RWPE2 (cell line): ENCODE measurements at regions not wholly inside any gene's neighbourhood (a gene's known extent, or its start where the extent isn't known, plus 50 kb on each side); places are given as distances from the start of the nearest gene placed in this dataset.
"Not testable (repeated sequence)": the region's sequence is repeated elsewhere in the genome, so short reads cannot be mapped to it uniquely, and the experiment has no call there.

Experiments
- ATAC-seq: fragments of 200-7000 bp; cut with Tn5 transposase; 3 replicates; pipeline ENCODE4 v1.9.1; 2021; ENCODE audit warnings: low read depth
- DNase-seq: peaks from one replicate; pipeline ENCODE4 v3.0.0-alpha.2; 2020; ENCODE audit warnings: low spot score
- H3K27ac ChIP-seq: fragments of 450-650 bp; 2 replicates; pipeline ENCODE4 v1.5.1; 2017; ENCODE audit warnings: mild to moderate bottlenecking; ENCODE audit not compliant: poor library complexity, severe bottlenecking
- H3K27me3 ChIP-seq: fragments of 250-450 bp; sonication (Bioruptor Pico); 2 replicates; pipeline ENCODE4 v1.5.1; 2021; ENCODE audit warnings: mild to moderate bottlenecking, moderate library complexity; ENCODE audit not compliant: insufficient read depth, poor library complexity, severe bottlenecking
- H3K36me3 ChIP-seq: fragments of 250-450 bp; sonication (Bioruptor Pico); 2 replicates; pipeline ENCODE4 v1.5.1; 2020; ENCODE audit warnings: low read depth, mild to moderate bottlenecking, moderate library complexity
- H3K4me1 ChIP-seq: fragments of 250-450 bp; sonication (Bioruptor Pico); 2 replicates; pipeline ENCODE4 v1.5.1; 2021; ENCODE audit warnings: mild to moderate bottlenecking, moderate library complexity; ENCODE audit not compliant: insufficient read depth, poor library complexity, severe bottlenecking
- H3K4me3 ChIP-seq: fragments of 250-450 bp; sonication (Bioruptor Pico); 2 replicates; pipeline ENCODE4 v1.5.1; 2021; ENCODE audit warnings: mild to moderate bottlenecking, moderate library complexity; ENCODE audit not compliant: severe bottlenecking
- H3K9me3 ChIP-seq: fragments of 250-450 bp; sonication (Bioruptor Pico); 2 replicates; pipeline ENCODE4 v1.5.1; 2021; ENCODE audit warnings: mild to moderate bottlenecking, moderate library complexity; ENCODE audit not compliant: severe bottlenecking
- TF ChIP-seq, protein P1 (sequence below): fragments of 450-650 bp; IDR thresholded peaks from one replicate; pipeline ENCODE4 v1.5.1; 2017; ENCODE audit warnings: mild to moderate bottlenecking, moderate library complexity; ENCODE audit not compliant: poor library complexity, severe bottlenecking

DNA sequence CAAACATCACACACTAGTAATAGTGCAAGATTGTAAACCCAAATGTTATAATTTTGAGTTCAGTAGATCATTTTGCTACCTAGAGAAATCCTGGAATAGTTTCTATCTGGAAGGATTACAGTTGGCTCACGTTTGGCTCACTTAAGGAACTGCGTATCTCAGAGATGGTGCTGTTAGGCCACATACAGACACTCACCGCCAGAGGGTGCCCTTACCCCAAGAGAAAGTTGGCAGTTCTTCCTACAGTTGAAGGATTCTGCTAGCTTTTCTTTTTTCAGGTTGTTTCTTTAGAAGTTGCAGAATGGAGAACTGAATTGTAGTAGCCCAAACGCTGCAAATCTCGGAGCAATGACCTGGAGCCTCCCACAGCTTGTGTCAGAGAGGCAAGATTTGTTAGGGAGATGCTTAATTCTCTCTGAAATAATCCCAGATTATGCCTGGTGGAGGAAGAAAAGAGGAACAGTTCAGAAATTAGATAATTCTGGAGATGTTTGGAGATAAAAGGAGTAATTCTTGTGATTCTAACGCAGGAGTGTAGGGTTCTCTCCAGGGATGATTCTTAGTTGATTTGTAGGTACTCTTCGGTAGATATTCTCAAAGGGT lies 87.9 kb upstream of the PAPPA2 start:
- no peak overlapping the region for H3K4me3 ChIP-seq

DNA sequence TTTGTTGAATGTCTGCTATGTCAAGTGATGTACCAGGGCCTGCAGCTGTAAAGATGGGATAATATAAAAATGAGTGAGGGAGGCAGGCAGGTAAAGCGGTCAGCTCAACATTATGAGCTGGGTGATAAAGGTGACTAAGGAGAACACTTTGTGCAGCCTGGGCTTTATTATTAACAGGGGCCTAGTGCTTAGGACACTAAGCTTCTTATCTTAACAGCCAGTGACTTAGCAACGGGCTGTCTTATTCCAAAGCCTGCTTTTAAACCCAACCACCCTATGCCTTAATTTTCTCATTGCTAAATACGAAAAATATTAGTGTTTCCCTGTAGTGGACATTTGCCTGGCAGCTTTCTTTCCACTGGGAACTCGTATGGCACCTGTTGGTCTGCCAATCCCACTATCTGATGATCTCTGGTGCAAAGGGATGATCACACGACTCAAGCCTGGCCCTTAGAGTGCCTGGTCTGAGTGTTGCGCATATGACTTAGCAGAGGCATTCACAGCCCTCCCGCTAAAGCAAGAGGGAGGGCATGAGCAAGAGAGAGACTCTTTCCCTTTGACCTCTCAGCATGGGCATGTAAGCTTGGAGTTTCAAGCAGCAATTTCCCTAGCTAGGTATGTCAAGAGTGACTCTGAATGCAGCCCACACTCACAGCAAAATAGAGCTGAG lies 98.6 kb upstream of the PAPPA2 start:
- Histone ChIP-seq H3K27me3 (peaks cover 10% of the 10 kb centered on the region), H3K9me3 (no peaks in the 10 kb centered on the region), H3K4me3 (no peak overlapping the region), H3K36me3 (no peaks in the 10 kb centered on the region), H3K27ac (no peak overlapping the region), H3K4me1 (no peaks in the 10 kb centered on the region)
- DNase-seq: no peak
- ATAC-seq: no peak
- TF ChIP-seq, protein P1, sequence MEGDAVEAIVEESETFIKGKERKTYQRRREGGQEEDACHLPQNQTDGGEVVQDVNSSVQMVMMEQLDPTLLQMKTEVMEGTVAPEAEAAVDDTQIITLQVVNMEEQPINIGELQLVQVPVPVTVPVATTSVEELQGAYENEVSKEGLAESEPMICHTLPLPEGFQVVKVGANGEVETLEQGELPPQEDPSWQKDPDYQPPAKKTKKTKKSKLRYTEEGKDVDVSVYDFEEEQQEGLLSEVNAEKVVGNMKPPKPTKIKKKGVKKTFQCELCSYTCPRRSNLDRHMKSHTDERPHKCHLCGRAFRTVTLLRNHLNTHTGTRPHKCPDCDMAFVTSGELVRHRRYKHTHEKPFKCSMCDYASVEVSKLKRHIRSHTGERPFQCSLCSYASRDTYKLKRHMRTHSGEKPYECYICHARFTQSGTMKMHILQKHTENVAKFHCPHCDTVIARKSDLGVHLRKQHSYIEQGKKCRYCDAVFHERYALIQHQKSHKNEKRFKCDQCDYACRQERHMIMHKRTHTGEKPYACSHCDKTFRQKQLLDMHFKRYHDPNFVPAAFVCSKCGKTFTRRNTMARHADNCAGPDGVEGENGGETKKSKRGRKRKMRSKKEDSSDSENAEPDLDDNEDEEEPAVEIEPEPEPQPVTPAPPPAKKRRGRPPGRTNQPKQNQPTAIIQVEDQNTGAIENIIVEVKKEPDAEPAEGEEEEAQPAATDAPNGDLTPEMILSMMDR: no peak

More for the DNA sequence above, 87.9 kb upstream of the PAPPA2 start:
- no peak for DNase-seq
- H3K36me3 ChIP-seq: no peaks in the 10 kb centered on the region
- peaks cover 4% of the 10 kb centered on the region for H3K27me3 ChIP-seq
- ATAC-seq: peak; percentile 90
- TF ChIP-seq, protein P1: peak; percentile 87
- H3K4me1 ChIP-seq: no peaks in the 10 kb centered on the region
- no peaks in the 10 kb centered on the region for H3K9me3 ChIP-seq
- no peak overlapping the region for H3K27ac ChIP-seq

DNA sequence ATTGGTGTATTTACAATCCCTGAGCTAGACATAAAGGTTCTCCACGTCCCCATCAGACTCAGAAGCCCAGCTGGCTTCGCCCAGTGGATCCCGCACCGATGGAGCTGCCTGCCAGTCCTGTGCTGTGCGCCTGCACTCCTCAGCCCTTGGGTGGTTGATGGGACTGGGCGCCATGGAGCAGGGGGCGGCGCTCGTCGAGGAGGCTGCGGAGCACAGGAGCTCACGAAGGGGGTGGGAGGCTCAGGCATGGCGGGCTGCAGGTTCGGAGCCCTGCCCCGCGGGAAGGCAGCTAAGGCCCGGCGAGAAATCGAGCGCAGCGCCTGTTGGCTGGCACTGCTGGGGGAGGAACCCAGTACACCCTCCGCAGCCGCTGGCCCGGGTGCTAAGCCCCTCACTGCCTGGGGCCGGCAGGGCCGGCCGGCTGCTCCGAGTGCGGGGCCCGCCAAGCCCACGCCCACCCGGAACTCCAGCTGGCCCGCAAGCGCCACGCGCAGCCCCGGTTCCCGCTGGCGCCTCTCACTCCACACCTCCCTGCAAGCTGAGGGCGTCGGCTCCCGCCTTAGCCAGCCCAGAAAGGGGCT lies 113.8 kb upstream of the PAPPA2 start:
- H3K9me3 ChIP-seq, ATAC-seq, DNase-seq, H3K27ac ChIP-seq, H3K4me1 ChIP-seq, H3K27me3 ChIP-seq, H3K36me3 ChIP-seq, H3K4me3 ChIP-seq: not testable (repeated sequence)

DNA sequence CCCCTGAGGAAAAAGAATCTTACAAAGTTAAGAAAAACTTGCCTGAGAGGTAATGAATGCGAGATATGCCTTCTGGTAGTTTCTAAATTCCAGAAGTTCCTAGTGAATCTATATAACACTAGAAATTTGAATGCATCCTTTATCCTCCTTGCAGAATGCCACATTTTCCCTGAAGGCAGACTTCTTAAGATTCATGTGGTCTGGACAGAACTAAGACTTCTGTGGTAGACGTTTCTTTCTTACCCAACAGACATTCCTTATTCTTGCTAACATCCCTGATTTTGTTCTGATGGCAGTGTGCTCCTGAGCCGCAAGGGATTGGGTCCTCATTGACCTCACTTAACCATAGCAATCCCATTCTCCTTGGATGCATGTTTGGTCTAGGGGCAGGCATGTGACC lies 121.3 kb upstream of the PAPPA2 start:
- no peak overlapping the region for H3K4me3 ChIP-seq
- H3K9me3 ChIP-seq: no peaks in the 10 kb centered on the region
- TF ChIP-seq, protein P1: no peak
- DNase-seq: no peak
- H3K36me3 ChIP-seq: no peaks in the 10 kb centered on the region
- H3K27me3 ChIP-seq: no peaks in the 10 kb centered on the region
- no peaks in the 10 kb centered on the region for H3K4me1 ChIP-seq
- no peak overlapping the region for H3K27ac ChIP-seq
- ATAC-seq: no peak

DNA sequence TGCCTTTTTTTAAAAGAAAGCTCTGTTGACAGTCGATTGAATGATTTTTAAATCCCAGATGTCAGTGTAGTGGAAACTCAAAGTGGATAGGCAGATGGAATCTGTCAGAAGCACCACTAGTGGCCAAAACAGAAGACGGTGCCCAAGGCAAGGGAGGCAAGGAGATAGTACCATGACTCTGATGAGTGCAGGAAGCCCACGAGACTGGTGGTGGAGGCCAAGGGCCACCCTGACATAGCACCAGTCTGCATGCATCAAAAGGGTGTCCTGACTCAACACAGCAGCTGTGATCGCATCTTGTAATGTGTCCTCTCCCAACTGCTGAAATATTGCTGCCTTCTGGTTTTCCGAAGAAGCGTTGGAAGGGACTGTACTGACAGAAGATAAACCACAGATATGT lies 124.1 kb upstream of the PAPPA2 start:
- Histone ChIP-seq H3K27ac (no peak overlapping the region), H3K9me3 (no peaks in the 10 kb centered on the region), H3K4me1 (no peaks in the 10 kb centered on the region), H3K4me3 (no peak overlapping the region), H3K27me3 (no peaks in the 10 kb centered on the region), H3K36me3 (no peaks in the 10 kb centered on the region)
- ATAC-seq (no peak), DNase-seq (no peak)
- TF ChIP-seq, protein P1: no peak
